Transverse colon (tissue), 4 donors: ENCODE measurements at regions not wholly inside any gene's neighbourhood (a gene's known extent, or its start where the extent isn't known, plus 50 kb on each side); places are given as distances from the start of the nearest gene placed in this dataset.

Experiments used
- DNase-seq: peaks from one replicate; pipeline ENCODE4 v3.0.0-alpha.2; 2019
- H3K27ac ChIP-seq, 4 donors: fragments of 200-600 bp; sonication (generic); 2 replicates each; pipeline ENCODE4 v1.5.1; 2016 to 2018; ENCODE audit warnings: inconsistent platforms in 4 of 4
- H3K27me3 ChIP-seq: fragments of 200-600 bp; sonication (generic); 2 replicates; pipeline ENCODE4 v1.5.1; 2017; ENCODE audit warnings: inconsistent platforms
- H3K36me3 ChIP-seq, 4 donors: fragments of 200-600 bp; sonication (generic); 2 replicates each; pipeline ENCODE4 v1.5.1; 2017 to 2019; ENCODE audit warnings: inconsistent platforms in 4 of 4
- H3K4me1 ChIP-seq, 4 donors: fragments of 200-600 bp; sonication (generic); 2 replicates each; pipeline ENCODE4 v1.5.1; 2017 to 2020; ENCODE audit warnings: inconsistent platforms in 4 of 4
- H3K4me3 ChIP-seq, 4 donors: fragments of 200-600 bp; sonication (generic); 1 replicate in 1 of 4; 2 replicates in 3 of 4; pipeline versions ENCODE4 v1.5.1 to v1.6.1; 2017 to 2019; ENCODE audit warnings: inconsistent platforms in 4 of 4
- H3K9me3 ChIP-seq, 2 donors: fragments of 200-600 bp; sonication (generic); 2 replicates each; pipeline ENCODE4 v1.5.1; 2017 to 2019; ENCODE audit warnings: inconsistent platforms in 2 of 2
- CTCF ChIP-seq, 5 experiments: fragments of 200-600 bp in 3 of 5; fragments of 450-650 bp in 2 of 5; sonication (generic) in 3 of 5; IDR thresholded peaks; 1 replicate in 2 of 5; 2 replicates in 3 of 5; pipeline ENCODE4 v1.5.1; 2016 to 2017; ENCODE audit warnings: antibody characterized with exemption in 5 of 5, inconsistent platforms in 3 of 5, mild to moderate bottlenecking in 2 of 5, moderate library complexity in 1 of 5
- EP300 ChIP-seq: sonication (generic); formaldehyde crosslinking; IDR thresholded peaks from one replicate; pipeline ENCODE4 v1.6.1; 2017; ENCODE audit warnings: antibody characterized with exemption, low read depth
- POLR2A ChIP-seq: fragments of 450-650 bp; IDR thresholded peaks from one replicate; pipeline ENCODE4 v1.6.1; 2016; ENCODE audit warnings: antibody characterized with exemption, mild to moderate bottlenecking, moderate library complexity
- POLR2AphosphoS5 ChIP-seq, 3 donors: sonication (generic); formaldehyde crosslinking; IDR thresholded peaks; one replicate each; pipeline ENCODE4 v1.6.1; 2016; ENCODE audit warnings: antibody characterized with exemption in 3 of 3
- in situ Hi-C, 4 donors: fragments of 200-750 bp; cut with MboI; loops; one replicate each; pipeline versions ENCODE4 v1.15.0 to v1.15.1; 2017; ENCODE audit warnings: low sequenced_read_pairs in 3 of 4, low pct_ligation_motif_present in 1 of 4, low pct_unique_long_range_greater_than_20kb in 1 of 4
- intact Hi-C: fragments of 100-400 bp; cut with DNase I; formaldehyde crosslinking; loops from one replicate; pipeline ENCODE4 v1.15.1; 2023; ENCODE audit warnings: low total_unique reads

GRCh38 chr1:215031392-215031791, 51.1 kb upstream of the KCNK2 start:
- in situ Hi-C loops: no loop called here
- intact Hi-C loops: no loop called here
- TF ChIP-seq EP300 (no peak), CTCF (IDR thresholded peaks at IDR 0.05) (no peak), POLR2AphosphoS5 (IDR thresholded peaks at IDR 0.05) (no peak), POLR2A (no peak)
- Histone ChIP-seq H3K4me3 (no peak overlapping the region), H3K9me3 (no peaks in the 10 kb centered on the region), H3K27ac (no peak overlapping the region), H3K27me3 (no peaks in the 10 kb centered on the region), H3K4me1 (no peaks in the 10 kb centered on the region), H3K36me3 (no peaks in the 10 kb centered on the region)
- no peak for DNase-seq
